ENCODE measurements at regions not wholly inside any gene's neighbourhood (a gene's known extent, or its start where the extent isn't known, plus 50 kb on each side); places are given as distances from the start of the nearest gene placed in this dataset.
"Not testable (repeated sequence)": the region's sequence is repeated elsewhere in the genome, so short reads cannot be mapped to it uniquely, and the experiment has no call there.

- DNase-seq (ENCODE audit: low read depth in 2 of 3, low spot score in 2 of 3), result no peak
Measured at GRCh38 chr11:49499117-49499516, 290.7 kb upstream of the FOLH1 start.

- DNase-seq (ENCODE audit: low read depth in 2 of 3, low spot score in 2 of 3), result no peak
Measured at GRCh38 chr11:49505231-49505630, 296.8 kb upstream of the FOLH1 start.

- DNase-seq (ENCODE audit: low read depth in 2 of 3, low spot score in 2 of 3), result peak in 2 of 3 donors; percentile 0 to 10
Measured at GRCh38 chr11:49526240-49526829, 317.9 kb upstream of the FOLH1 start.

- no peak for DNase-seq (ENCODE audit: low read depth in 2 of 3, low spot score in 2 of 3)
Measured at GRCh38 chr11:49533204-49533603, 324.8 kb upstream of the FOLH1 start.

DNA sequence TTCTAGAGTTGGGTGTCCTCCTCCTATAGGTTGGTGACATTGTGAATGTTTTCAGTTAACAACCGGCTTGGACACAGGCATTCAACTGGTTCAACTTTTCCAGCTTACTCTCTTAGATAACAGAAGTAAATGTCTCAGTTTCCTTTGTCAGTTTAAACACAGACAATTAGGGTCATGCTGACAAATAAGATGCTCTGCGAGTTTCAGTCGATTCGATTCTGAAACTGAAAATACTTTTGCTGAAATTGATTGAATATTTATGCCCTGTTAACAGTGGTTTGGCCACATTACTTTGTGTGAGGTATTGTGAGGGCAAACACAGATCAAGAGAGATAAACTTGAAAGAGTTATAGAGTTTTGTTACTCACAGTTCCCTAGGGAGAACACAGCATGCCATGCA lies 330.5 kb upstream of the FOLH1 start:
- not testable (repeated sequence) for DNase-seq (ENCODE audit: low read depth in 2 of 3, low spot score in 2 of 3)

DNA sequence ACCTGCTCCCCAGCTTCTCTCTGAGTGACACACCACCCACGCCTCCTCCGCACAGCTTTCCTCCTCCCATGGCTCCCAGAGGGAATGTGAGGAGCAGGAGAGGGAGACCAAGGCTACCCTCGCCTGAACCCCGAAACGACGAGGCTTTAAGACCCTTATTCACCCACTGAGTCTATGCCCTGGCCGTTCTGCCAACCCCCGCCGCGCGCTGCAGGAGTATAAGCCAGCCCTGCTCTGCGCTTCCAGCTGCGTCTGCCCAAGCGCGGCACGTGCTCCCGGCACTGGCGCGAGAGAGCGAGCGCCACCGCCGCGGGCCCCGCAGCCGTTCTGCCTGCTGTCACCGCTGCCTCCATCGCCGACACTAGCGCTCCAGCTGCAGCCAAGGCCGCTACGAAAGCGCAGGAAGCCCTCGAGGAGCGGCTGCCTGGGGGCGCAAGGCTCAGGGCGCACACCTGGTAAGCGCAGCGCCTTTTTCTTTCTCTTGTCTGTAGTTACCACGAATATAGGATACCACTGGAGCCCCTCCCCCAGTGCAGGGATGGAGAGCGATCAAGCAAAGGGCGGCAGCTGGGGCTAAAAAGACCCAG lies 350.0 kb upstream of the FOLH1 start:
- DNase-seq (ENCODE audit: low read depth in 2 of 3, low spot score in 2 of 3), result not testable (repeated sequence)

GRCh38 chr11:49560593-49560992 lies 352.2 kb upstream of the FOLH1 start:
- not testable (repeated sequence) for DNase-seq (ENCODE audit: low read depth in 2 of 3, low spot score in 2 of 3)

DNA sequence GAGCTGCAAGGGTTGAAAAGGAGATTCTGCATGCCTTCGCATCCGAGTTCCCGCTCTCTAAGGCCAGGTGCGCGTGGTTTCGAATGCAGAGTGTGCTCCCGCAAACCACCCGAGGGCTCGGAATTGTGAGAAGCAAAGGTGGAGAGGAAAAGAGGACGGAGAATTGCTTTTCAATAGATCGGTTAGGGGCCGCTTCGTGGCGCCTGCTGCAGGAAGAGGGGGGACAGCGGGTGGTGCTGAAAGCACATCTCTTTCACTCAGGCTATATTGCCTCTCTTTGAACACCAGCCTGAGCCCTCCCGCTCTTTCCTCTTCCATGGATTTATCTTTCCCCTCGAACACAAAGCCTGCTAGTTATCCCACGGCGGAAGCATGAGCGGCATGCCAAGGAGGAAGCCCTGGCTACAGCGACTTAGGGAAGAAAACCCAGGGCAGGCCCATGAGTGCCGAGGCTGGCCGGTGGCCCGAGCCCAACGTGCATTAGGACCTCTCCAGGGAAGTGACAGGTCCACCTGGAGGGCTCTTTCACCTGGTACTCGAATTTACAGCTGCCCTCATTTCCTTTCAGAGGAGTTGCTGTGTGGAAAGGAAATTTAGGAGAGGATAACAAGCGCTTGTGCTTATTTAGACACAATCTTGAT lies 353.0 kb upstream of the FOLH1 start:
- DNase-seq (ENCODE audit: low read depth in 2 of 3, low spot score in 2 of 3), result not testable (repeated sequence)

- DNase-seq (ENCODE audit: low read depth in 2 of 3, low spot score in 2 of 3), result not testable (repeated sequence)
Measured at GRCh38 chr11:49562262-49562661, 353.9 kb upstream of the FOLH1 start.

DNA sequence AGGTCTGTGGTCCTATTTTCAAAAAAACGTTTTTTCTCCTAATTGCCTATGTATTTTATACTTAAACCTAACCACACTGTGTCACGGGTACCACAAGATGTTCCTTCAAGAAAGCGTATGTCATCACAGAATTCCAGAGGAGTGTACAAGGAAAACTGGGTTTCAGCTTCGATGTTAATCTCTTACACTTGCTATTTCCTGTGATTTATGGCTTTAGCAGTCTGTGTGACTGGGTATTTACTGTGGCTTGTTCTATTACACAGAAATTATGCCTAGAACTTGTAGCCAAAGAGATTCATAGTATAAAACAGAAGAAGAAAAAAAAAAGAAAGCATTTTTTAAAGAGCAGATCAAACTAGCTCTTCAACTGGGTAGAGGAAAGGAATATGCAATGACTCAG lies 371.1 kb upstream of the FOLH1 start:
- not testable (repeated sequence) for DNase-seq (ENCODE audit: low read depth in 2 of 3, low spot score in 2 of 3)

DNA sequence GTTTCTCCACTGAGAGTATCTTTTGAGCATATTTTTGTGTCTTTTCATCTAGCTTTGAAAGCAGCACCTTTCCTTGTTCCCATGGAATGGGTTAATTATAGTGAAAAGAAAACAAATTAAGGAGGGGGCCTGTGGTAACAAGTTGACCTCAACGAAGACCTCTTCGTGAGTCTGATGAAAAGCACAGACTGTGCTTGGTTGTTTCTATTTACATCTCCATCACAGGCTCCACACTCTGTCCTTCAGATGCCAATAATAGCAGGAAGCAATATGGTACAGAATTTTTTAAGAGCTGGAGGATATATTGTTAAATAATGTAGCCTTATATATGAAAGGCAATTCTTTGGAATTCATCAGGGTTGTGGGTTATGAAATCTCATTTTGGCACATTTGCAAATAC lies 366.7 kb upstream of the OR4C13 start:
- not testable (repeated sequence) for DNase-seq (ENCODE audit: low read depth in 2 of 3, low spot score in 2 of 3)

- DNase-seq (ENCODE audit: low read depth in 2 of 3, low spot score in 2 of 3), result not testable (repeated sequence)
Measured at GRCh38 chr11:49608892-49609291, 343.3 kb upstream of the OR4C13 start.

GRCh38 chr11:49623872-49624271 lies 328.3 kb upstream of the OR4C13 start:
- not testable (repeated sequence) for DNase-seq (ENCODE audit: low read depth in 2 of 3, low spot score in 2 of 3)

GRCh38 chr11:49670705-49671104 lies 281.5 kb upstream of the OR4C13 start:
- not testable (repeated sequence) for DNase-seq (ENCODE audit: low read depth in 2 of 3, low spot score in 2 of 3)

DNA sequence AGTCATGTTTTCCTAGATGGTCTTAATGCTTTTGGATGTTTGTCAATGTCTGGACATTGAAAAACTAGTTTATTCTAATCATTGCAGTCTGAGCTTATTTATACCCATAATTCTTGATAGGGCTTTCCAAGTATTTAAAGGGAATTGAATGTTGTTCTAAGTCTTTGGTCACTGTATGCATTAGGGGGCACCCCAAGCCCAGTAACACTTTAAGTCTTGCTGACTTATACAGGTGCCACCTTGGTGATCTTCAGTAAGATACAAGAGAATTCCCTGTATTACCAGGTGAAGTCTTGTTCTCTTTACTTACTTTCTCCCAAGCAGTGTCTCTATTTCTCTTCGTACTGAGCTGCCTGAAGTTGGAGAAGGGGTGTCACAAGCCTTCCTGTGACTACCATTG lies 250.1 kb upstream of the OR4C13 start:
- DNase-seq (ENCODE audit: low read depth in 2 of 3, low spot score in 2 of 3), result not testable (repeated sequence)

DNA sequence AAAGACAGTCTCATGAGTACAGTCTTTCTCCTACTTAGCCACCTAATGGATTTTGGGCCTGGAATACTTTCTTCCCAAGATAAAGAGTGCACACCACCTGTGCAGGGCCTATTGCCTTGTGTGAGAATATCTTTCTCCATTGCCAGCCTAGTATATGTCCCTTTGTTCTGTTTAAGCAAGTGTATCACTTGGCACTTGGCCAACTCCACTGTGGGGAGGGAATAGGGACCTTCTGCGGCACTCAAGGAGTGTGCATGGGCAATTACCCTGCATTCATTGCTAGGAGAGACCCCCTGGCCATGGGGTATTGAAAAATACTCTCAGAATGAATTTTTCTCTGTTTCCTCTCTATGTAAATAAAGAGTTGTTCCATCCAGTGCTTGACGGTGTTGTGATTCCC lies 201.7 kb upstream of the OR4C13 start:
- DNase-seq (ENCODE audit: low read depth in 2 of 3, low spot score in 2 of 3), result not testable (repeated sequence)

- not testable (repeated sequence) for DNase-seq (ENCODE audit: low read depth in 2 of 3, low spot score in 2 of 3)
Measured at GRCh38 chr11:49750960-49751359, 201.2 kb upstream of the OR4C13 start.

- DNase-seq (ENCODE audit: low read depth in 2 of 3, low spot score in 2 of 3), result not testable (repeated sequence)
Measured at GRCh38 chr11:49780791-49781190, 171.4 kb upstream of the OR4C13 start.

DNA sequence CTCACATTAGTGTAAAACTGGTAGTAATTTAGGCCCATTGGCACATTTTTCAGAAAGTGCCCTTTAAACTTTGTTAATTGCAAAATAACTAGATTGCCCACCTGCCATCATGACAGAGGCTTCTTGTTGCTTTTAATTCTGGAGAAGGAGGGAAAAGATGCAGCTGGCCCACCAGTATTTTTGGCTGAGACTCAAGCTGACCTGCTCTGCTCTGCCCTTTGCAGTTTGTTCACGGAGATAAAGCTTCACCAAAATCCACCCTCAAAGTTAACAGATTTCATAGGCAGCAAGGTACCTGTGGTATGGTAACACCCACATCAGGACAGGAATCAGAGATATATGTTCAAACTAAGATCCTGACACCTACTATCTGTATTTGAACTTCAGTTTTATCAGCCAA lies 170.2 kb upstream of the OR4C13 start:
- DNase-seq (ENCODE audit: low read depth in 2 of 3, low spot score in 2 of 3), result not testable (repeated sequence)

DNA sequence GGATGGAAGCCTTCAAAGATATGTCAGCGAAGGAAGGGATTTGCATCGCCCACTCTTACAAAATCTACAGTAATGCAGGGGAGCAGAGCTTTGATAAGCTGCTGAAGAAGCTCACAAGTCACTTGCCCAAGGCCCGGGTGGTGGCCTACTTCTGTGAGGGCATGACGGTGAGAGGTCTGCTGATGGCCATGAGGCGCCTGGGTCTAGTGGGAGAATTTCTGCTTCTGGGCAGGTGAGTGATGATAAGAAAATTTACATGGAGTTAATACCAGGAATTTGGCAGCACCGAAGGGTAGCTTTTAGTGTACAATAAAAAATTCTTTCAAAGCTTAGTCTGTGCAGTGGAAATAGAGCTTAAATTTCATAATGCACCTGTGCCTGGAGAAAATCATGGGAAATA lies 168.3 kb upstream of the OR4C13 start:
- DNase-seq (ENCODE audit: low read depth in 2 of 3, low spot score in 2 of 3), result not testable (repeated sequence)

DNA sequence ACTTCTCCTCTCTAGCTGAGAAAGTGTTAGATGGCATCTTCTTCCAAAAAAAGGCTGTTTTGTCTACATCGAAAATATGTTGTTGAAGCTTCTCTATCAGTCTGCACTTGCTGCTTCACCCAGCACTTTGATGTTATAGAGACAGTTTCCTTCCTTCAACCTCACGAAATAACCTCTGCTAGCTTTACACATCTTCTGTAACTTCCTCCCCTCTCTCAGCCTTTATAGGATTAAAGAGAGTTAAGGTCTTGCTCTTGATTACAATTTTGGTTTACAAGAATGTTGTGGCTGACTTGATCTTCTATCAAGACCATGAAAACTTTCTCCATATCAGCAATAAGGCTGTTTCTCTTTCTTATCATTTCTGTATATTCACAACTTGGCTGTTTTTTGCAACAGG lies 162.4 kb upstream of the OR4C13 start:
- not testable (repeated sequence) for DNase-seq (ENCODE audit: low read depth in 2 of 3, low spot score in 2 of 3)

GRCh38 chr11:49798206-49798837 lies 153.9 kb upstream of the OR4C13 start:
- DNase-seq (ENCODE audit: low read depth in 2 of 3, low spot score in 2 of 3), result not testable (repeated sequence)

All from hematopoietic multipotent progenitor cell (in vitro differentiated cells).